Neural cell (in vitro differentiated cells): ENCODE measurements at regions not wholly inside any gene's neighbourhood (a gene's known extent, or its start where the extent isn't known, plus 50 kb on each side); places are given as distances from the start of the nearest gene placed in this dataset.

Experiments
- H2AFZ ChIP-seq: fragments of 200-600, 300-800 bp; sonication (generic), shearing (Covaris generic); 2 replicates; pipeline ENCODE4 v1.6.0; 2014; ENCODE audit warnings: low read depth, mild to moderate bottlenecking, antibody characterized with exemption, low read length, moderate library complexity
- H3F3A ChIP-seq: fragments of 200-600 bp; shearing (Covaris generic); 2 replicates; pipeline ENCODE4 v1.6.1; 2016; ENCODE audit warnings: mild to moderate bottlenecking, moderate library complexity, mixed read lengths, antibody characterized with exemption, low read length; ENCODE audit not compliant: insufficient read depth, poor library complexity, severe bottlenecking
- H3K27ac ChIP-seq: fragments of 200-600, 300-800 bp; sonication (generic), shearing (Covaris generic); 2 replicates; pipeline ENCODE4 v1.5.1; 2014; ENCODE audit warnings: mild to moderate bottlenecking, low read length, moderate library complexity
- H3K27me3 ChIP-seq: fragments of 300-800, 200-600 bp; sonication (generic), shearing (Covaris generic); 2 replicates; pipeline ENCODE4 v1.6.0; 2014; ENCODE audit warnings: mild to moderate bottlenecking, low read depth, low read length, moderate library complexity; ENCODE audit not compliant: insufficient read depth
- H3K36me3 ChIP-seq: fragments of 300-800, 200-600 bp; sonication (generic), shearing (Covaris generic); 2 replicates; pipeline ENCODE4 v1.5.1; 2014; ENCODE audit warnings: mild to moderate bottlenecking, antibody characterized with exemption, low read length, moderate library complexity; ENCODE audit not compliant: insufficient read depth
- H3K4me2 ChIP-seq: fragments of 300-800, 200-600 bp; sonication (generic), shearing (Covaris generic); 2 replicates; pipeline ENCODE4 v1.6.0; 2014; ENCODE audit warnings: mild to moderate bottlenecking, low read length
- H3K4me3 ChIP-seq: fragments of 300-800, 200-600 bp; sonication (generic), shearing (Covaris generic); 2 replicates; pipeline ENCODE4 v1.5.1; 2014; ENCODE audit warnings: mild to moderate bottlenecking, low read length, moderate library complexity
- H3K79me2 ChIP-seq: fragments of 200-600 bp; shearing (Covaris generic); replicated peaks from 2 replicates; pipeline ENCODE4 v1.6.0; 2014; ENCODE audit warnings: mild to moderate bottlenecking, low read length, moderate library complexity; ENCODE audit not compliant: insufficient read depth
- H3K9ac ChIP-seq: fragments of 300-800, 200-600 bp; sonication (generic), shearing (Covaris generic); 2 replicates; pipeline ENCODE4 v1.6.1; 2016; ENCODE audit warnings: mild to moderate bottlenecking, low read length, mixed read lengths
- H3K9me2 ChIP-seq: fragments of 200-600 bp; shearing (Covaris generic); 2 replicates; pipeline ENCODE4 v1.6.1; 2016; ENCODE audit warnings: mild to moderate bottlenecking, low read length, mixed read lengths; ENCODE audit not compliant: insufficient read depth
- H3K9me3 ChIP-seq: fragments of 200-600, 300-800 bp; sonication (generic), shearing (Covaris generic); 2 replicates; pipeline ENCODE4 v1.6.1; 2016; ENCODE audit warnings: mild to moderate bottlenecking, mixed run types, low read length, moderate library complexity, mixed read lengths
- H4K20me1 ChIP-seq: fragments of 200-600 bp; shearing (Covaris generic); 2 replicates; pipeline ENCODE4 v1.6.1; 2016; ENCODE audit warnings: mild to moderate bottlenecking, mixed run types; ENCODE audit not compliant: insufficient read depth
- EP300 ChIP-seq: fragments of 450-650 bp; conservative IDR thresholded peaks from 2 replicates; pipeline ENCODE4 v1.6.1; 2014; ENCODE audit warnings: antibody characterized with exemption, mild to moderate bottlenecking, moderate library complexity; ENCODE audit not compliant: poor library complexity, severe bottlenecking
- EZH2 ChIP-seq: fragments of 200-600, 300-800 bp; shearing (Covaris generic), sonication (generic); IDR thresholded peaks from 2 replicates; pipeline ENCODE4 v1.6.1; 2014; ENCODE audit warnings: antibody characterized with exemption, low read length, borderline replicate concordance, mild to moderate bottlenecking; ENCODE audit not compliant: insufficient read depth, poor library complexity, severe bottlenecking
- MXI1 ChIP-seq: fragments of 450-650 bp; conservative IDR thresholded peaks from 2 replicates; pipeline ENCODE4 v1.6.1; 2014; ENCODE audit warnings: antibody characterized with exemption, mild to moderate bottlenecking; ENCODE audit not compliant: poor library complexity, severe bottlenecking
- POLR2AphosphoS5 ChIP-seq: IDR thresholded peaks from 2 replicates; pipeline ENCODE4 v1.6.1; 2012
- RAD21 ChIP-seq: fragments of 450-650 bp; conservative IDR thresholded peaks from 2 replicates; pipeline ENCODE4 v1.6.1; 2014; ENCODE audit warnings: antibody characterized with exemption, mild to moderate bottlenecking, moderate library complexity
- SMC3 ChIP-seq: fragments of 450-650 bp; conservative IDR thresholded peaks from 2 replicates; pipeline ENCODE4 v1.6.1; 2014; ENCODE audit warnings: antibody characterized with exemption, mild to moderate bottlenecking, moderate library complexity; ENCODE audit not compliant: poor library complexity
- TAF1 ChIP-seq: IDR thresholded peaks from 2 replicates; pipeline ENCODE4 v1.6.1; 2012; ENCODE audit warnings: low read depth
- TF ChIP-seq, protein P1 (sequence below): IDR thresholded peaks from 2 replicates; pipeline ENCODE4 v1.6.1; 2012; ENCODE audit warnings: borderline replicate concordance
- TF ChIP-seq, protein P2 (sequence below): fragments of 450-650 bp; IDR thresholded peaks from 2 replicates; pipeline ENCODE4 v1.5.1; 2014; ENCODE audit warnings: antibody characterized with exemption, mild to moderate bottlenecking, moderate library complexity; ENCODE audit not compliant: poor library complexity, severe bottlenecking

DNA sequence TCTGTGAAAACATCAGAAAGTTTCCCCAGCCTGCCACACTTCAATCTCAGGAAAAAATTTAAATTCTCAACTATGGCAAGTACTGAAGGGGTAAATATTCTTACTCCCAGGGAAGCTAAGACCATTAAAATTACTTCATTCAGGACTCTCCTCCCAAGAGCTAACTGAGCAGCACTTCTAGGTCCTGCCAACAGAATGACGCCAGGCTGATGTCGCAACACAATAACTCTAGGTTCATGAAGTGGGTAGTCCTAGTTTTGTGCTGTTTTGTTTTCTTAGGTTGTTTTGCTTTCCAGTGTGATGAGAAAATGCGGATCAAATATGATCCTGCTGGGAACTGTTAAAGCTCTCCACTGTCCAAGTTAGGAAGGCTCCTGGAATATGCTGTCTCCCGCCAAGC lies 180.0 kb downstream of the NKX6-1 start:
- Histone ChIP-seq H3K9ac (no peak overlapping the region), H3K36me3 (no peaks in the 10 kb centered on the region), H4K20me1 (no peaks in the 10 kb centered on the region), H3K79me2 (no peaks in the 10 kb centered on the region), H3K4me3 (no peak overlapping the region), H3K9me2 (no peaks in the 10 kb centered on the region), H3K4me2 (no peak overlapping the region), H3K9me3 (no peaks in the 10 kb centered on the region), H3K27ac (no peak overlapping the region), H3F3A (no peaks in the 10 kb centered on the region), H3K27me3 (no peaks in the 10 kb centered on the region), H2AFZ (no peak overlapping the region)
- TF ChIP-seq TAF1 (no peak), POLR2AphosphoS5 (no peak), EP300 (no peak), MXI1 (no peak), RAD21 (no peak), EZH2 (no peak), SMC3 (no peak)
- TF ChIP-seq, protein P1, sequence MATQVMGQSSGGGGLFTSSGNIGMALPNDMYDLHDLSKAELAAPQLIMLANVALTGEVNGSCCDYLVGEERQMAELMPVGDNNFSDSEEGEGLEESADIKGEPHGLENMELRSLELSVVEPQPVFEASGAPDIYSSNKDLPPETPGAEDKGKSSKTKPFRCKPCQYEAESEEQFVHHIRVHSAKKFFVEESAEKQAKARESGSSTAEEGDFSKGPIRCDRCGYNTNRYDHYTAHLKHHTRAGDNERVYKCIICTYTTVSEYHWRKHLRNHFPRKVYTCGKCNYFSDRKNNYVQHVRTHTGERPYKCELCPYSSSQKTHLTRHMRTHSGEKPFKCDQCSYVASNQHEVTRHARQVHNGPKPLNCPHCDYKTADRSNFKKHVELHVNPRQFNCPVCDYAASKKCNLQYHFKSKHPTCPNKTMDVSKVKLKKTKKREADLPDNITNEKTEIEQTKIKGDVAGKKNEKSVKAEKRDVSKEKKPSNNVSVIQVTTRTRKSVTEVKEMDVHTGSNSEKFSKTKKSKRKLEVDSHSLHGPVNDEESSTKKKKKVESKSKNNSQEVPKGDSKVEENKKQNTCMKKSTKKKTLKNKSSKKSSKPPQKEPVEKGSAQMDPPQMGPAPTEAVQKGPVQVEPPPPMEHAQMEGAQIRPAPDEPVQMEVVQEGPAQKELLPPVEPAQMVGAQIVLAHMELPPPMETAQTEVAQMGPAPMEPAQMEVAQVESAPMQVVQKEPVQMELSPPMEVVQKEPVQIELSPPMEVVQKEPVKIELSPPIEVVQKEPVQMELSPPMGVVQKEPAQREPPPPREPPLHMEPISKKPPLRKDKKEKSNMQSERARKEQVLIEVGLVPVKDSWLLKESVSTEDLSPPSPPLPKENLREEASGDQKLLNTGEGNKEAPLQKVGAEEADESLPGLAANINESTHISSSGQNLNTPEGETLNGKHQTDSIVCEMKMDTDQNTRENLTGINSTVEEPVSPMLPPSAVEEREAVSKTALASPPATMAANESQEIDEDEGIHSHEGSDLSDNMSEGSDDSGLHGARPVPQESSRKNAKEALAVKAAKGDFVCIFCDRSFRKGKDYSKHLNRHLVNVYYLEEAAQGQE = no peak
- TF ChIP-seq, protein P2, sequence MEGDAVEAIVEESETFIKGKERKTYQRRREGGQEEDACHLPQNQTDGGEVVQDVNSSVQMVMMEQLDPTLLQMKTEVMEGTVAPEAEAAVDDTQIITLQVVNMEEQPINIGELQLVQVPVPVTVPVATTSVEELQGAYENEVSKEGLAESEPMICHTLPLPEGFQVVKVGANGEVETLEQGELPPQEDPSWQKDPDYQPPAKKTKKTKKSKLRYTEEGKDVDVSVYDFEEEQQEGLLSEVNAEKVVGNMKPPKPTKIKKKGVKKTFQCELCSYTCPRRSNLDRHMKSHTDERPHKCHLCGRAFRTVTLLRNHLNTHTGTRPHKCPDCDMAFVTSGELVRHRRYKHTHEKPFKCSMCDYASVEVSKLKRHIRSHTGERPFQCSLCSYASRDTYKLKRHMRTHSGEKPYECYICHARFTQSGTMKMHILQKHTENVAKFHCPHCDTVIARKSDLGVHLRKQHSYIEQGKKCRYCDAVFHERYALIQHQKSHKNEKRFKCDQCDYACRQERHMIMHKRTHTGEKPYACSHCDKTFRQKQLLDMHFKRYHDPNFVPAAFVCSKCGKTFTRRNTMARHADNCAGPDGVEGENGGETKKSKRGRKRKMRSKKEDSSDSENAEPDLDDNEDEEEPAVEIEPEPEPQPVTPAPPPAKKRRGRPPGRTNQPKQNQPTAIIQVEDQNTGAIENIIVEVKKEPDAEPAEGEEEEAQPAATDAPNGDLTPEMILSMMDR = no peak

DNA sequence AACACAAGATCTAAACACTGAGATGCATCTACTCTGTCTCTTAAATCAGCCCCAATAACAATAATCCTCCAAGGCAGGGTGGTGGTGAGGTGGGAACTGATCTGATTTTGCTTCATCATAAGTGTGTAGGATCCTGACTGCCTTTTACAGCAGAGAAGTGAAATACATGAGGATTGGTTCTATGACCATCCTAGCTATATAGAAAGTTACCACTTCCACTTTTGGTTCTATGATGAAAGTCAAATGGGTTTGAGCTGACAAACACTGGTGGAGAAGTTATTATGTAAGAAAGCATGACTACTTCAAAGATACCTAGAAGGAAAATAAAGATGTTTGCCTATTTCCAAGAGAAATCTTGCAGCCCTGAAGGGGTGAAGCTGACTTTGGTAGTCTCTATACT lies 181.6 kb downstream of the NKX6-1 start:
- Histone ChIP-seq H3K9ac (no peak overlapping the region), H3F3A (no peaks in the 10 kb centered on the region), H3K9me2 (no peaks in the 10 kb centered on the region), H3K4me2 (no peak overlapping the region), H3K27me3 (no peaks in the 10 kb centered on the region), H3K9me3 (no peaks in the 10 kb centered on the region), H2AFZ (no peak overlapping the region), H3K79me2 (no peaks in the 10 kb centered on the region), H3K27ac (no peak overlapping the region), H4K20me1 (no peaks in the 10 kb centered on the region), H3K36me3 (no peaks in the 10 kb centered on the region), H3K4me3 (no peak overlapping the region)
- TF ChIP-seq RAD21 (no peak), EZH2 (no peak), POLR2AphosphoS5 (no peak), EP300 (no peak), TAF1 (no peak), MXI1 (no peak), SMC3 (no peak)
- TF ChIP-seq, protein P2 = no peak
- TF ChIP-seq, protein P1 = no peak
